PC-9 (cell line): ENCODE measurements at regions not wholly inside any gene's neighbourhood (a gene's known extent, or its start where the extent isn't known, plus 50 kb on each side); places are given as distances from the start of the nearest gene placed in this dataset.
A peak's percentile ranks its signal among the peaks of the same experiment; 100 is the strongest.

Experiments used
- BruUV-seq: library from RNA; stranded (reverse); fragments of 400-500 nt; replicated peaks from 2 replicates; lab custom pipeline; 2021; lab: Mats Ljungman, UMichigan
- CTCF ChIA-PET: fragments of 300-600 bp; sonication (Branson Sonifier 250); formaldehyde crosslinking; loops from one replicate; lab custom pipeline; 2022; ENCODE audit warnings: antibody characterized with exemption; lab: Charles Lee
- POLR2A ChIA-PET: fragments of 300-600 bp; sonication (Branson Sonifier 250); formaldehyde crosslinking; loops from one replicate; lab custom pipeline; 2022; ENCODE audit warnings: antibody characterized with exemption; ENCODE audit not compliant: unreplicated experiment; lab: Charles Lee
- DNase-seq, 2 experiments: peaks; one replicate each; pipeline versions ENCODE4 v3.0.0 to v3.0.0-alpha.2; 2015 to 2022; ENCODE audit warnings: mixed read lengths in 1 of 2
- H2AFZ ChIP-seq: fragments of 200-600 bp; sonication (generic); 2 replicates; pipeline ENCODE4 v1.8.1; 2017; ENCODE audit warnings: antibody characterized with exemption
- H3F3A ChIP-seq: fragments of 200-600 bp; sonication (generic); 2 replicates; pipeline ENCODE4 v1.8.1; 2017; ENCODE audit warnings: antibody characterized with exemption, mild to moderate bottlenecking, low read depth; ENCODE audit not compliant: insufficient read depth
- H3K27ac ChIP-seq: fragments of 200-600 bp; sonication (generic); 2 replicates; pipeline ENCODE4 v1.6.1; 2016; ENCODE audit warnings: mixed run types
- H3K27me3 ChIP-seq: fragments of 200-600 bp; sonication (generic); 2 replicates; pipeline ENCODE4 v1.6.1; 2016; ENCODE audit warnings: low read depth, mixed run types; ENCODE audit not compliant: insufficient read depth
- H3K36me3 ChIP-seq: fragments of 200-600 bp; sonication (generic); 2 replicates; pipeline ENCODE4 v1.6.1; 2016; ENCODE audit warnings: low read depth, mixed run types
- H3K4me1 ChIP-seq: fragments of 200-600 bp; sonication (generic); replicated peaks from 2 replicates; pipeline ENCODE4 v1.6.1; 2016; ENCODE audit warnings: mixed run types; ENCODE audit not compliant: insufficient read depth
- H3K4me2 ChIP-seq: fragments of 200-600 bp; sonication (generic); 2 replicates; pipeline ENCODE4 v1.6.1; 2017; ENCODE audit warnings: mixed run types
- H3K4me3 ChIP-seq: fragments of 200-600 bp; sonication (generic); 2 replicates; pipeline ENCODE4 v1.6.1; 2016; ENCODE audit warnings: mixed run types
- H3K79me2 ChIP-seq: fragments of 200-600 bp; sonication (generic); 2 replicates; pipeline ENCODE4 v1.6.1; 2017; ENCODE audit warnings: low read depth, mixed run types
- H3K9me2 ChIP-seq: fragments of 200-600 bp; sonication (generic); 2 replicates; pipeline ENCODE4 v1.8.1; 2017; ENCODE audit warnings: mild to moderate bottlenecking; ENCODE audit not compliant: insufficient read depth
- H3K9me3 ChIP-seq: fragments of 200-600 bp; sonication (generic); 2 replicates; pipeline ENCODE4 v1.8.1; 2016; ENCODE audit warnings: low read depth; ENCODE audit not compliant: insufficient read depth
- H4K20me1 ChIP-seq: fragments of 200-600 bp; sonication (generic); 2 replicates; pipeline ENCODE4 v1.8.1; 2017; ENCODE audit not compliant: insufficient read depth
- EZH2 ChIP-seq: fragments of 200-600 bp; sonication (generic); IDR thresholded peaks from 2 replicates; pipeline ENCODE4 v1.8.0; 2017; ENCODE audit warnings: antibody characterized with exemption, low read depth
- intact Hi-C: fragments of 100-400 bp; cut with micrococcal nuclease; formaldehyde crosslinking; loops from one replicate; pipeline ENCODE4 v1.10.0; 2022; ENCODE audit not compliant: unreplicated experiment
- TF ChIP-seq, protein P1 (sequence below): fragments of 200-600 bp; sonication (generic); conservative IDR thresholded peaks from 2 replicates; pipeline ENCODE4 v1.6.1; 2017; ENCODE audit warnings: mixed run types, antibody characterized with exemption, mild to moderate bottlenecking, moderate library complexity

GRCh38 chr11:91093141-91093540 lies 870.3 kb upstream of the CHORDC1 start:
- Histone ChIP-seq H3K27me3 (no peaks in the 10 kb centered on the region), H3K9me3 (no peaks in the 10 kb centered on the region), H3K4me3 (no peak overlapping the region), H3K4me1 (no peaks in the 10 kb centered on the region), H3F3A (no peaks in the 10 kb centered on the region), H3K9me2 (no peaks in the 10 kb centered on the region), H3K4me2 (no peak overlapping the region), H3K27ac (no peak overlapping the region), H3K79me2 (no peaks in the 10 kb centered on the region), H3K36me3 (no peaks in the 10 kb centered on the region), H4K20me1 (no peaks in the 10 kb centered on the region), H2AFZ (no peak overlapping the region; the same call in 1 of the 2 replicates)
- no TSS peak for BruUV-seq
- TF ChIP-seq EZH2 = no peak
- TF ChIP-seq, protein P1, sequence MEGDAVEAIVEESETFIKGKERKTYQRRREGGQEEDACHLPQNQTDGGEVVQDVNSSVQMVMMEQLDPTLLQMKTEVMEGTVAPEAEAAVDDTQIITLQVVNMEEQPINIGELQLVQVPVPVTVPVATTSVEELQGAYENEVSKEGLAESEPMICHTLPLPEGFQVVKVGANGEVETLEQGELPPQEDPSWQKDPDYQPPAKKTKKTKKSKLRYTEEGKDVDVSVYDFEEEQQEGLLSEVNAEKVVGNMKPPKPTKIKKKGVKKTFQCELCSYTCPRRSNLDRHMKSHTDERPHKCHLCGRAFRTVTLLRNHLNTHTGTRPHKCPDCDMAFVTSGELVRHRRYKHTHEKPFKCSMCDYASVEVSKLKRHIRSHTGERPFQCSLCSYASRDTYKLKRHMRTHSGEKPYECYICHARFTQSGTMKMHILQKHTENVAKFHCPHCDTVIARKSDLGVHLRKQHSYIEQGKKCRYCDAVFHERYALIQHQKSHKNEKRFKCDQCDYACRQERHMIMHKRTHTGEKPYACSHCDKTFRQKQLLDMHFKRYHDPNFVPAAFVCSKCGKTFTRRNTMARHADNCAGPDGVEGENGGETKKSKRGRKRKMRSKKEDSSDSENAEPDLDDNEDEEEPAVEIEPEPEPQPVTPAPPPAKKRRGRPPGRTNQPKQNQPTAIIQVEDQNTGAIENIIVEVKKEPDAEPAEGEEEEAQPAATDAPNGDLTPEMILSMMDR = no peak
- POLR2A ChIA-PET = no interaction called here
- intact Hi-C loops = no loop called here
- DNase-seq = no peak
- CTCF ChIA-PET = no interaction called here

DNA sequence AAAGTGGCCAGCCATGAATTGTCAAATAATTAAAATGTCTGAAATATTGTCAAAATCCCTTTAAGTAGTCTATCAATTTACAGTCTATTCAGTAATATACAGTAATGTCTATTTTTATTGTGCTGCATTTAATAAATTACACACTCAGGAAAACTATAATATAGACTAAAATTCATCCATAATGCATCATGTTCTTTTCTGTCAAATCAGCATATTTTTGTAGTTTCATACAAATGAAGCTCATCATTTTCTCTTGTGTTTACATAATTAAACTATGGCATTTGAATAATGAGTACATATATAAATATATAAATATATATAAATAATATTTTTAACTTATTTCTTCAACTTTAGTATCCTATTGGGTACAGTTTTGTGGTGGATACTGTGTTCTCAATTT lies 868.7 kb upstream of the CHORDC1 start:
- ChIA-PET POLR2A (no interaction called here), CTCF (no interaction called here)
- Histone ChIP-seq H3K27ac (no peak overlapping the region), H3K9me3 (no peaks in the 10 kb centered on the region), H3K4me3 (no peak overlapping the region), H3K4me2 (no peak overlapping the region), H3K36me3 (no peaks in the 10 kb centered on the region), H3K4me1 (no peaks in the 10 kb centered on the region), H3K79me2 (no peaks in the 10 kb centered on the region), H4K20me1 (no peaks in the 10 kb centered on the region), H2AFZ (no peak overlapping the region), H3K27me3 (no peaks in the 10 kb centered on the region), H3F3A (no peaks in the 10 kb centered on the region), H3K9me2 (no peaks in the 10 kb centered on the region)
- BruUV-seq = no TSS peak
- intact Hi-C loops = no loop called here
- TF ChIP-seq EZH2 = no peak
- TF ChIP-seq, protein P1 = no peak
- DNase-seq = peak in 1 of 2 experiments; percentile 4

- Histone ChIP-seq H3K36me3 (no peaks in the 10 kb centered on the region), H3K27ac (no peak overlapping the region), H2AFZ (0 out of 2 replicates have a peak overlapping the region, but pooled peaks have one; percentile 28), H3K27me3 (no peaks in the 10 kb centered on the region), H3K4me1 (0 out of 2 replicates have a peak, but pooled peaks cover 3% of the 10 kb centered on the region), H3F3A (no peaks in the 10 kb centered on the region), H3K9me2 (no peaks in the 10 kb centered on the region), H3K4me2 (no peak overlapping the region), H3K79me2 (no peaks in the 10 kb centered on the region), H4K20me1 (no peaks in the 10 kb centered on the region), H3K9me3 (no peaks in the 10 kb centered on the region), H3K4me3 (no peak overlapping the region)
- ChIA-PET CTCF (no interaction called here), POLR2A (no interaction called here)
- no TSS peak for BruUV-seq
- peak in 1 of 2 experiments; percentile 25 for DNase-seq
- intact Hi-C loops = no loop called here
- TF ChIP-seq, protein P1 = no peak
- no peak for TF ChIP-seq EZH2
Observed at GRCh38 chr11:91086028-91086427, 863.2 kb upstream of the CHORDC1 start.
